Tibial nerve (tissue), 4 donors: ENCODE measurements at regions not wholly inside any gene's neighbourhood (a gene's known extent, or its start where the extent isn't known, plus 50 kb on each side); places are given as distances from the start of the nearest gene placed in this dataset.

Experiments
- DNase-seq, 2 donors: peaks; one replicate each; pipeline ENCODE4 v3.0.0-alpha.2; 2019; ENCODE audit warnings: low spot score in 2 of 2
- H3K27ac ChIP-seq, 4 donors: fragments of 200-600 bp; sonication (generic) in 3 of 4; one replicate each; pipeline ENCODE4 v1.5.1; 2017 to 2019; ENCODE audit warnings: mild to moderate bottlenecking in 1 of 4
- H3K27me3 ChIP-seq, 2 donors: fragments of 200-600 bp; sonication (generic) in 1 of 2; one replicate each; pipeline versions ENCODE4 v1.5.1 to v1.6.0; 2017 to 2019
- H3K36me3 ChIP-seq, 3 donors: fragments of 200-600 bp; sonication (generic); one replicate each; pipeline ENCODE4 v1.5.1; 2018 to 2019
- H3K4me1 ChIP-seq, 4 donors: fragments of 200-600 bp; sonication (generic) in 3 of 4; one replicate each; pipeline ENCODE4 v1.5.1; 2017 to 2019
- H3K4me3 ChIP-seq, 4 donors: fragments of 200-600 bp; sonication (generic) in 3 of 4; one replicate each; pipeline ENCODE4 v1.5.1; 2017 to 2019; ENCODE audit warnings: mild to moderate bottlenecking in 1 of 4, moderate library complexity in 1 of 4
- H3K9me3 ChIP-seq, 4 donors: fragments of 200-600 bp; sonication (generic) in 3 of 4; one replicate each; pipeline ENCODE4 v1.5.1; 2017 to 2019
- CTCF ChIP-seq, 5 experiments: fragments of 200-600 bp in 3 of 5; fragments of 450-650 bp in 2 of 5; sonication (generic) in 3 of 5; IDR thresholded peaks; one replicate each; pipeline ENCODE4 v1.5.1; 2016 to 2019; ENCODE audit warnings: antibody characterized with exemption in 5 of 5, mild to moderate bottlenecking in 3 of 5, moderate library complexity in 2 of 5
- EP300 ChIP-seq, 2 donors: sonication (generic); formaldehyde crosslinking; IDR thresholded peaks; one replicate each; pipeline ENCODE4 v1.6.1; 2017; ENCODE audit warnings: antibody characterized with exemption in 2 of 2, mild to moderate bottlenecking in 1 of 2
- POLR2A ChIP-seq, 2 donors: fragments of 450-650 bp; IDR thresholded peaks; one replicate each; pipeline ENCODE4 v1.6.1; 2017; ENCODE audit warnings: antibody characterized with exemption in 2 of 2, mild to moderate bottlenecking in 2 of 2, moderate library complexity in 2 of 2
- WGBS, 2 donors: methylation state at CpG; one replicate each; pipeline ENCODE4 v1.1.5; 2018; 5-methylcytosine and 5-hydroxymethylcytosine counted together

- TF ChIP-seq CTCF (IDR thresholded peaks at IDR 0.05), result no peak
- TF ChIP-seq POLR2A (IDR thresholded peaks at IDR 0.05), result no peak
- TF ChIP-seq EP300 (IDR thresholded peaks at IDR 0.05), result no peak
- H3K4me3 ChIP-seq, result no peak overlapping the region
- H3K27me3 ChIP-seq, result no peaks in the 10 kb centered on the region
- no peaks in the 10 kb centered on the region for H3K36me3 ChIP-seq
- no peak for DNase-seq
- peaks cover 0 to 17% (median 0%) of the 10 kb centered on the region in 4 donors for H3K9me3 ChIP-seq
- no peaks in the 10 kb centered on the region for H3K4me1 ChIP-seq
- H3K27ac ChIP-seq, result no peak overlapping the region
- 49 to 64% methylated on average over 2 of the region's 2 CpGs for WGBS, 2 donors
Measured at GRCh38 chr12:30329281-30329680, 366.4 kb downstream of the IPO8 start.

GRCh38 chr12:30323008-30323407, 372.7 kb downstream of the IPO8 start:
- no peaks in the 10 kb centered on the region for H3K36me3 ChIP-seq
- DNase-seq, result no peak
- WGBS, 2 donors, result 77 to 79% methylated on average over 4 of the region's 4 CpGs
- no peak overlapping the region for H3K4me3 ChIP-seq
- no peak overlapping the region for H3K27ac ChIP-seq
- H3K27me3 ChIP-seq, result no peaks in the 10 kb centered on the region
- peaks cover 0 to 30% (median 0%) of the 10 kb centered on the region in 4 donors for H3K9me3 ChIP-seq
- H3K4me1 ChIP-seq, result no peaks in the 10 kb centered on the region
- TF ChIP-seq CTCF (IDR thresholded peaks at IDR 0.05) (no peak), POLR2A (IDR thresholded peaks at IDR 0.05) (no peak), EP300 (IDR thresholded peaks at IDR 0.05) (no peak)

GRCh38 chr12:30320561-30320960, 375.1 kb downstream of the IPO8 start:
- Histone ChIP-seq H3K27ac (no peak overlapping the region), H3K4me1 (no peaks in the 10 kb centered on the region), H3K36me3 (no peaks in the 10 kb centered on the region), H3K27me3 (no peaks in the 10 kb centered on the region), H3K4me3 (no peak overlapping the region), H3K9me3 (peaks cover 0 to 29% (median 0%) of the 10 kb centered on the region in 4 donors)
- DNase-seq, result no peak
- WGBS, 2 donors, result 93 to 96% methylated on average over 13 of the region's 13 CpGs
- TF ChIP-seq POLR2A (IDR thresholded peaks at IDR 0.05) (no peak), EP300 (IDR thresholded peaks at IDR 0.05) (no peak), CTCF (IDR thresholded peaks at IDR 0.05) (no peak)

GRCh38 chr12:30314506-30315100, 381.1 kb downstream of the IPO8 start:
- no peak for DNase-seq
- no peak for TF ChIP-seq CTCF (IDR thresholded peaks at IDR 0.05)
- TF ChIP-seq EP300 (IDR thresholded peaks at IDR 0.05), result no peak
- TF ChIP-seq POLR2A (IDR thresholded peaks at IDR 0.05), result no peak
- no peak overlapping the region for H3K27ac ChIP-seq
- no peaks in the 10 kb centered on the region for H3K27me3 ChIP-seq
- 59 to 74% methylated on average over 5 of the region's 5 CpGs for WGBS, 2 donors
- no peak overlapping the region for H3K4me3 ChIP-seq
- no peaks in the 10 kb centered on the region for H3K36me3 ChIP-seq
- no peaks in the 10 kb centered on the region for H3K4me1 ChIP-seq
- peaks cover 0 to 24% (median 0%) of the 10 kb centered on the region in 4 donors for H3K9me3 ChIP-seq

- WGBS, 2 donors, result 77 to 81% methylated on average over 4 of the region's 4 CpGs
- H3K27ac ChIP-seq, result no peak overlapping the region
- H3K4me1 ChIP-seq, result no peaks in the 10 kb centered on the region
- no peak for TF ChIP-seq CTCF (IDR thresholded peaks at IDR 0.05)
- no peak for TF ChIP-seq EP300 (IDR thresholded peaks at IDR 0.05)
- no peak overlapping the region for H3K4me3 ChIP-seq
- H3K36me3 ChIP-seq, result no peaks in the 10 kb centered on the region
- peaks cover 0 to 24% (median 0%) of the 10 kb centered on the region in 4 donors for H3K9me3 ChIP-seq
- no peaks in the 10 kb centered on the region for H3K27me3 ChIP-seq
- DNase-seq, result no peak
Measured at GRCh38 chr12:30308010-30308717, 387.5 kb downstream of the IPO8 start.
